ENCODE measurements at regions not wholly inside any gene's neighbourhood (a gene's known extent, or its start where the extent isn't known, plus 50 kb on each side); places are given as distances from the start of the nearest gene placed in this dataset.

DNA sequence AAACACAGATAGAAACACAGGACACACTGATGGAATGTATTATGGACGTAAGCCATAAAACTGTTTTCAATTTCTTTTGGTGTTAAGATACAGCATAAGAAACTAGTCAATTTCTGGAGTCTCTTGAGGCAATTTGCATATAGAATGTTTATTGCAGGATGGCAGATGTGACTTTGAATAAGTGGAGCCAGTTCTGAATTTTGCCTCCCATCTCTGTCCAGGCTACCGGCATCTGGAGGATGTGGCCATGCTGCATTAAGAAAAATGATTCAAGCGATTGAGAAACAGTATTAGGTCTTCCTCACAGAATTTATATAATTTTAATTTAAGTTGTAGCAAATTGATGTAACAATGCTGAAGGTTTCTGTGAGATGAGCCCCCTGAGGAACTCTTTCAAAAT is 81.5 kb downstream of the CHST2 start:
- TF ChIP-seq, protein P1, sequence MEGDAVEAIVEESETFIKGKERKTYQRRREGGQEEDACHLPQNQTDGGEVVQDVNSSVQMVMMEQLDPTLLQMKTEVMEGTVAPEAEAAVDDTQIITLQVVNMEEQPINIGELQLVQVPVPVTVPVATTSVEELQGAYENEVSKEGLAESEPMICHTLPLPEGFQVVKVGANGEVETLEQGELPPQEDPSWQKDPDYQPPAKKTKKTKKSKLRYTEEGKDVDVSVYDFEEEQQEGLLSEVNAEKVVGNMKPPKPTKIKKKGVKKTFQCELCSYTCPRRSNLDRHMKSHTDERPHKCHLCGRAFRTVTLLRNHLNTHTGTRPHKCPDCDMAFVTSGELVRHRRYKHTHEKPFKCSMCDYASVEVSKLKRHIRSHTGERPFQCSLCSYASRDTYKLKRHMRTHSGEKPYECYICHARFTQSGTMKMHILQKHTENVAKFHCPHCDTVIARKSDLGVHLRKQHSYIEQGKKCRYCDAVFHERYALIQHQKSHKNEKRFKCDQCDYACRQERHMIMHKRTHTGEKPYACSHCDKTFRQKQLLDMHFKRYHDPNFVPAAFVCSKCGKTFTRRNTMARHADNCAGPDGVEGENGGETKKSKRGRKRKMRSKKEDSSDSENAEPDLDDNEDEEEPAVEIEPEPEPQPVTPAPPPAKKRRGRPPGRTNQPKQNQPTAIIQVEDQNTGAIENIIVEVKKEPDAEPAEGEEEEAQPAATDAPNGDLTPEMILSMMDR (IDR thresholded peaks at IDR 0.05), result no peak
- TF ChIP-seq POLR2A (IDR thresholded peaks at IDR 0.05), result no peak
